Hepatocyte (in vitro differentiated cells): ENCODE measurements at regions not wholly inside any gene's neighbourhood (a gene's known extent, or its start where the extent isn't known, plus 50 kb on each side); places are given as distances from the start of the nearest gene placed in this dataset.

Source experiments
- DNase-seq: peaks from one replicate; pipeline ENCODE4 v3.0.0-alpha.2; 2016; ENCODE audit warnings: low spot score
- H2AFZ ChIP-seq: fragments of 200-600 bp; sonication (generic); 2 replicates; pipeline ENCODE4 v1.6.0; 2016; ENCODE audit warnings: antibody characterized with exemption, mild to moderate bottlenecking
- H3K27ac ChIP-seq: fragments of 200-600 bp; sonication (generic); 2 replicates; pipeline ENCODE4 v1.5.1; 2016; ENCODE audit warnings: mild to moderate bottlenecking
- H3K27me3 ChIP-seq: fragments of 200-600 bp; sonication (generic); 2 replicates; pipeline ENCODE4 v1.6.1; 2016
- H3K36me3 ChIP-seq: fragments of 200-600 bp; sonication (generic); replicated peaks from 2 replicates; pipeline ENCODE4 v1.5.1; 2016; ENCODE audit warnings: low read depth; ENCODE audit not compliant: insufficient read depth
- H3K4me1 ChIP-seq: fragments of 200-600 bp; sonication (generic); 2 replicates; pipeline ENCODE4 v1.5.1; 2016; ENCODE audit warnings: mild to moderate bottlenecking, moderate library complexity; ENCODE audit not compliant: insufficient read depth
- H3K4me2 ChIP-seq: fragments of 200-600 bp; sonication (generic); 2 replicates; pipeline ENCODE4 v1.6.0; 2016
- H3K4me3 ChIP-seq: fragments of 200-600 bp; sonication (generic); 2 replicates; pipeline ENCODE4 v1.5.1; 2016; ENCODE audit warnings: mild to moderate bottlenecking
- H3K79me2 ChIP-seq: fragments of 200-600 bp; sonication (generic); 2 replicates; pipeline ENCODE4 v1.6.0; 2017; ENCODE audit warnings: mild to moderate bottlenecking
- H3K9me2 ChIP-seq: fragments of 200-600 bp; sonication (generic); replicated peaks from 2 replicates; pipeline ENCODE4 v1.6.0; 2017; ENCODE audit warnings: mild to moderate bottlenecking; ENCODE audit not compliant: insufficient read depth
- H3K9me3 ChIP-seq: fragments of 200-600 bp; sonication (generic); 2 replicates; pipeline ENCODE4 v1.5.1; 2016; ENCODE audit warnings: low read depth, mild to moderate bottlenecking
- H4K20me1 ChIP-seq: fragments of 200-600 bp; sonication (generic); 2 replicates; pipeline ENCODE4 v1.6.0; 2016; ENCODE audit warnings: mild to moderate bottlenecking; ENCODE audit not compliant: insufficient read depth, poor library complexity, severe bottlenecking
- EZH2 ChIP-seq: fragments of 200-600 bp; sonication (generic); IDR thresholded peaks from 2 replicates; pipeline ENCODE4 v1.6.1; 2016; ENCODE audit warnings: antibody characterized with exemption, mild to moderate bottlenecking, borderline replicate concordance
- EZH2phosphoT487 ChIP-seq: fragments of 200-600 bp; sonication (generic); IDR thresholded peaks from one replicate; pipeline ENCODE4 v1.6.1; 2018; ENCODE audit warnings: antibody characterized with exemption, mild to moderate bottlenecking, low read depth, moderate library complexity; ENCODE audit not compliant: unreplicated experiment, severe bottlenecking
- WGBS: methylation state at CpG from one replicate; pipeline ENCODE4 v1.1.6; 2016; ENCODE audit warnings: low lambda C conversion rate; ENCODE audit errors: missing lambda C conversion rate; 5-methylcytosine and 5-hydroxymethylcytosine counted together
- TF ChIP-seq, protein P1 (sequence below): fragments of 200-600 bp; sonication (generic); IDR thresholded peaks from 2 replicates; pipeline ENCODE4 v1.5.1; 2016; ENCODE audit warnings: antibody characterized with exemption, mild to moderate bottlenecking; ENCODE audit not compliant: poor library complexity

DNA sequence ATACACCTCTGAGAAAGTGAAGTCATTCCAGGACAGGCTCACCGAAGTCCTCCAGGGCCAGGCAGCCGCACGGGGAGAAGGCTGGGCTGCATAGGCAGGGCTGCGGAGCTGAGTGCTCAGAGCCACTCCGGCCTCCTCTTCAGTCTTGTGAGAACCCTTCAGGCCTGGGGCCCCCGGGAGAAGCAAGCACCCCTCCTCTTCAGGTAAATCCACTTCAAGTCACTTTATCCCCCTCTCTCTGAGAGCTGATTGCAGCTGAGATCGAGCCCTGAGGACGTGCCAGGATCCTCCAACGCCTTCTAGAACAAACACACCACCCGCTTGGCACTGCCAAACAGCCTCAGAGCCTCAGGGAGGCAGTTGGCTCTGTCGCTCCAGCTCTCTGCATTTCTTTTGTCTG is 1526.3 kb downstream of the BRD1 start:
- H3K4me2 ChIP-seq, result no peak overlapping the region
- H3K9me2 ChIP-seq, result no peaks in the 10 kb centered on the region
- H3K36me3 ChIP-seq, result no peaks in the 10 kb centered on the region
- no peaks in the 10 kb centered on the region for H4K20me1 ChIP-seq
- no peaks in the 10 kb centered on the region for H3K27me3 ChIP-seq
- no peak overlapping the region for H2AFZ ChIP-seq
- WGBS, result 85% methylated on average over 11 of the region's 11 CpGs
- no peaks in the 10 kb centered on the region for H3K79me2 ChIP-seq
- TF ChIP-seq EZH2phosphoT487 (no peak), EZH2 (no peak)
- TF ChIP-seq, protein P1, sequence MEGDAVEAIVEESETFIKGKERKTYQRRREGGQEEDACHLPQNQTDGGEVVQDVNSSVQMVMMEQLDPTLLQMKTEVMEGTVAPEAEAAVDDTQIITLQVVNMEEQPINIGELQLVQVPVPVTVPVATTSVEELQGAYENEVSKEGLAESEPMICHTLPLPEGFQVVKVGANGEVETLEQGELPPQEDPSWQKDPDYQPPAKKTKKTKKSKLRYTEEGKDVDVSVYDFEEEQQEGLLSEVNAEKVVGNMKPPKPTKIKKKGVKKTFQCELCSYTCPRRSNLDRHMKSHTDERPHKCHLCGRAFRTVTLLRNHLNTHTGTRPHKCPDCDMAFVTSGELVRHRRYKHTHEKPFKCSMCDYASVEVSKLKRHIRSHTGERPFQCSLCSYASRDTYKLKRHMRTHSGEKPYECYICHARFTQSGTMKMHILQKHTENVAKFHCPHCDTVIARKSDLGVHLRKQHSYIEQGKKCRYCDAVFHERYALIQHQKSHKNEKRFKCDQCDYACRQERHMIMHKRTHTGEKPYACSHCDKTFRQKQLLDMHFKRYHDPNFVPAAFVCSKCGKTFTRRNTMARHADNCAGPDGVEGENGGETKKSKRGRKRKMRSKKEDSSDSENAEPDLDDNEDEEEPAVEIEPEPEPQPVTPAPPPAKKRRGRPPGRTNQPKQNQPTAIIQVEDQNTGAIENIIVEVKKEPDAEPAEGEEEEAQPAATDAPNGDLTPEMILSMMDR, result no peak
- H3K4me1 ChIP-seq, result no peaks in the 10 kb centered on the region
- no peak overlapping the region for H3K27ac ChIP-seq
- H3K4me3 ChIP-seq, result no peak overlapping the region
- H3K9me3 ChIP-seq, result no peaks in the 10 kb centered on the region
- no peak for DNase-seq

GRCh38 chr22:48300877-48301276 is 1526.8 kb downstream of the BRD1 start:
- Histone ChIP-seq H3K36me3 (no peaks in the 10 kb centered on the region), H3K79me2 (no peaks in the 10 kb centered on the region), H3K4me1 (no peaks in the 10 kb centered on the region), H3K4me2 (no peak overlapping the region), H3K4me3 (no peak overlapping the region), H3K27ac (no peak overlapping the region), H3K9me3 (no peaks in the 10 kb centered on the region), H4K20me1 (no peaks in the 10 kb centered on the region), H3K9me2 (no peaks in the 10 kb centered on the region), H2AFZ (no peak overlapping the region), H3K27me3 (no peaks in the 10 kb centered on the region)
- 94% methylated on average over 11 of the region's 11 CpGs for WGBS
- no peak for DNase-seq
- TF ChIP-seq EZH2phosphoT487 (no peak), EZH2 (no peak)
- TF ChIP-seq, protein P1, result no peak

DNA sequence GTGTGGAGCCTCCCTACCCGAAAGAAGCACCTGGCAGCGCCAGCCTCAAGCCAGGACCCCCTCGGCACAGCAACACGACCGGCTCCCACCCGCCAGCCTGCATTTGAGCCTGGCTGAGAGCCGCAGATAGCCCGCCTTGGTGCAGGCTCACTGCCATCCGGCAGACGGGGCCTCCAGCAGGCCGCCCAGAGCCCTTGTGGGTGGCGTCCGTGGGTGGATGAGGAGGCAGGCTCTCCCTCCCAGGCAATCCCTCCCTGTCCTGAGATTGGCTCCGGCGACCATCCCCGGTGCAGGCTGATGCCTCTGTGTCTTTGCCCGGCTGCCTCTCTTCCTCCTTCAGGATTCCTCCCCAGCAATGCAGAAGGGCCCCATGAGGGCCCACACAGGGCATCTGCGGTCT is 1527.9 kb downstream of the BRD1 start:
- no peaks in the 10 kb centered on the region for H3K9me2 ChIP-seq
- H3K27ac ChIP-seq, result no peak overlapping the region
- no peaks in the 10 kb centered on the region for H3K79me2 ChIP-seq
- no peak overlapping the region for H3K4me2 ChIP-seq
- TF ChIP-seq EZH2 (no peak), EZH2phosphoT487 (no peak)
- TF ChIP-seq, protein P1, result no peak
- no peaks in the 10 kb centered on the region for H3K36me3 ChIP-seq
- no peaks in the 10 kb centered on the region for H3K4me1 ChIP-seq
- no peak overlapping the region for H2AFZ ChIP-seq
- no peak for DNase-seq
- 92% methylated on average over 17 of the region's 18 CpGs for WGBS
- H4K20me1 ChIP-seq, result no peaks in the 10 kb centered on the region
- no peaks in the 10 kb centered on the region for H3K27me3 ChIP-seq
- no peak overlapping the region for H3K4me3 ChIP-seq
- H3K9me3 ChIP-seq, result no peaks in the 10 kb centered on the region

- Histone ChIP-seq H3K9me3 (no peaks in the 10 kb centered on the region), H4K20me1 (no peaks in the 10 kb centered on the region), H3K27me3 (no peaks in the 10 kb centered on the region), H3K4me2 (no peak overlapping the region), H3K79me2 (no peaks in the 10 kb centered on the region), H3K4me3 (no peak overlapping the region), H2AFZ (no peak overlapping the region), H3K9me2 (no peaks in the 10 kb centered on the region), H3K4me1 (no peaks in the 10 kb centered on the region), H3K27ac (no peak overlapping the region), H3K36me3 (no peaks in the 10 kb centered on the region)
- no peak for DNase-seq
- TF ChIP-seq EZH2 (no peak), EZH2phosphoT487 (no peak)
- TF ChIP-seq, protein P1, result no peak
- 95% methylated on average over 8 of the region's 8 CpGs for WGBS
These were observed 1528.5 kb downstream of the BRD1 start for GRCh38 chr22:48299124-48299523.
